Mammary epithelial cell (primary cell): ENCODE measurements at regions not wholly inside any gene's neighbourhood (a gene's known extent, or its start where the extent isn't known, plus 50 kb on each side); places are given as distances from the start of the nearest gene placed in this dataset.

ENCODE experiments used
- CTCF ChIP-seq, 2 donors: IDR thresholded peaks in 1 of 2; conservative IDR thresholded peaks in 1 of 2; 2 replicates each; pipeline ENCODE4 v1.5.1; 2011 to 2012; ENCODE audit warnings: inconsistent platforms in 2 of 2, low read length in 2 of 2, mild to moderate bottlenecking in 2 of 2, control low read depth in 1 of 2, low read depth in 1 of 2; ENCODE audit not compliant: insufficient read depth in 1 of 2; ENCODE audit errors: extremely low read depth in 1 of 2
- EZH2 ChIP-seq: IDR thresholded peaks from 2 replicates; pipeline ENCODE4 v1.6.1; 2012; ENCODE audit warnings: low read length, inconsistent platforms, borderline replicate concordance

GRCh38 chr6:128821116-128821515, 61.8 kb upstream of the LAMA2 start:
- TF ChIP-seq CTCF (conservative IDR thresholded peaks at IDR 0.05 in 1 of 2, IDR thresholded peaks at IDR 0.05 in 1 of 2; ENCODE audit: extremely low read depth in 1 of 2, insufficient read depth in 1 of 2, low read depth in 1 of 2, low read length in 2 of 2) (no peak), EZH2 (no peak)
